DOHH2 (cell line): ENCODE measurements at regions not wholly inside any gene's neighbourhood (a gene's known extent, or its start where the extent isn't known, plus 50 kb on each side); places are given as distances from the start of the nearest gene placed in this dataset.
"Not testable (repeated sequence)": the region's sequence is repeated elsewhere in the genome, so short reads cannot be mapped to it uniquely, and the experiment has no call there.

Source experiments
- H3F3A ChIP-seq: fragments of 200-600 bp; sonication (generic), shearing (Covaris generic); 2 replicates; pipeline ENCODE4 v1.6.0; 2016; ENCODE audit warnings: antibody characterized with exemption, mild to moderate bottlenecking; ENCODE audit not compliant: control insufficient read depth, insufficient read depth
- H3K27ac ChIP-seq: fragments of 200-600 bp; sonication (generic); 2 replicates; pipeline ENCODE4 v1.5.1; 2014; ENCODE audit warnings: low read depth, mild to moderate bottlenecking, low read length, moderate library complexity
- H3K27me3 ChIP-seq: fragments of 200-600 bp; sonication (generic); 2 replicates; pipeline ENCODE4 v1.6.1; 2014; ENCODE audit warnings: mild to moderate bottlenecking, low read length, mixed read lengths; ENCODE audit not compliant: control insufficient read depth
- H3K36me3 ChIP-seq: fragments of 200-600 bp; sonication (generic); 2 replicates; pipeline ENCODE4 v1.6.1; 2014; ENCODE audit warnings: mild to moderate bottlenecking, low read length, moderate library complexity, mixed read lengths; ENCODE audit not compliant: control insufficient read depth
- H3K4me1 ChIP-seq: fragments of 200-600 bp; sonication (generic); 2 replicates; pipeline ENCODE4 v1.6.1; 2014; ENCODE audit warnings: mild to moderate bottlenecking, low read length, mixed read lengths; ENCODE audit not compliant: control insufficient read depth
- H3K4me2 ChIP-seq: fragments of 200-600 bp; sonication (generic); 2 replicates; pipeline ENCODE4 v1.6.0; 2014; ENCODE audit warnings: mild to moderate bottlenecking, low read length, moderate library complexity
- H3K4me3 ChIP-seq: fragments of 200-600 bp; sonication (generic); 2 replicates; pipeline ENCODE4 v1.5.1; 2014; ENCODE audit warnings: mild to moderate bottlenecking, low read length, mixed read lengths
- H3K79me2 ChIP-seq: fragments of 200-600 bp; sonication (generic); 2 replicates; pipeline ENCODE4 v1.6.1; 2014; ENCODE audit warnings: mild to moderate bottlenecking, low read length, mixed read lengths; ENCODE audit not compliant: control insufficient read depth
- H3K9me2 ChIP-seq: fragments of 200-600 bp; sonication (generic); replicated peaks from 2 replicates; pipeline ENCODE4 v1.6.1; 2014; ENCODE audit warnings: mild to moderate bottlenecking, low read length, mixed read lengths; ENCODE audit not compliant: control insufficient read depth
- H3K9me3 ChIP-seq: fragments of 200-600 bp; sonication (generic); 2 replicates; pipeline ENCODE4 v1.6.1; 2014; ENCODE audit warnings: antibody characterized with exemption, low read length, mixed read lengths; ENCODE audit not compliant: control insufficient read depth, insufficient read depth
- H4K20me1 ChIP-seq: fragments of 200-600 bp; sonication (generic); 2 replicates; pipeline ENCODE4 v1.6.0; 2014; ENCODE audit warnings: low read depth, mild to moderate bottlenecking, antibody characterized with exemption, low read length, moderate library complexity; ENCODE audit not compliant: control insufficient read depth, insufficient read depth
- EZH2phosphoT487 ChIP-seq: fragments of 200-600 bp; sonication (generic); IDR thresholded peaks from 2 replicates; pipeline ENCODE4 v1.6.1; 2017; ENCODE audit warnings: borderline replicate concordance, mild to moderate bottlenecking, antibody characterized with exemption, low read length, moderate library complexity, mixed read lengths
- TF ChIP-seq, protein P1 (sequence below): fragments of 200-600 bp; sonication (generic); IDR thresholded peaks from one replicate; pipeline ENCODE4 v1.5.1; 2014; ENCODE audit warnings: antibody characterized with exemption, mild to moderate bottlenecking, low read depth, low read length; ENCODE audit not compliant: poor library complexity, severe bottlenecking

DNA sequence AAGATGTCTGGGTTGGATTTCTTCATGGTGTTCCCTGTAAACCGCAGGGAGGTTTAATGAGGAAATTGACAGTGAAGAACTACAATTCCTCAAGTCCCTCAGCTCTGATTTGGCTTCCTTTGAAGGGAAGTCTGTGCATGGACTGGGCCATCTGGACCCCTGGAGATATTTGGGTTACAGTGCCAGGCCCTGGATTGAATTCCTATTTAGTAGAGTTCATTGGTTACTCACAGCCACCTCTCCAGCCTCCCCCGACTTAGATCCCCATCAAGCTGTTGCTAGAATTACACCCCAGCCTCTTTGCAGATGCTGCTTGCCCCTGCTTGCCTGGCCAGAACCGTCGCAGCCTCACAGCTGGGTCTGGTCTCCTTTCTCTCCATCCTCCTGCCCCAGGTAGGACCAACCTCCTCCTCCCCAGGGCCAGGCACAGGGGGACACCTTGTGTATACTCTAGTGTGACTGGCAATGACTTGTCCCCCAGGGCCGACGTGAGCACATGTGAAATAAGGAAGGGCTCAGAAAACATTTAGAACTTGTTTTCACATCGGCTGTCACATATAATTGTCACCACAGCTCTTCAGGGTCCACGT, 93.2 kb upstream of the LRPAP1 start:
- H3K27ac ChIP-seq, H3K4me1 ChIP-seq, H4K20me1 ChIP-seq, H3K36me3 ChIP-seq, H3F3A ChIP-seq, H3K79me2 ChIP-seq, H3K4me3 ChIP-seq, H3K4me2 ChIP-seq, H3K9me3 ChIP-seq, H3K27me3 ChIP-seq, H3K9me2 ChIP-seq: not testable (repeated sequence)

DNA sequence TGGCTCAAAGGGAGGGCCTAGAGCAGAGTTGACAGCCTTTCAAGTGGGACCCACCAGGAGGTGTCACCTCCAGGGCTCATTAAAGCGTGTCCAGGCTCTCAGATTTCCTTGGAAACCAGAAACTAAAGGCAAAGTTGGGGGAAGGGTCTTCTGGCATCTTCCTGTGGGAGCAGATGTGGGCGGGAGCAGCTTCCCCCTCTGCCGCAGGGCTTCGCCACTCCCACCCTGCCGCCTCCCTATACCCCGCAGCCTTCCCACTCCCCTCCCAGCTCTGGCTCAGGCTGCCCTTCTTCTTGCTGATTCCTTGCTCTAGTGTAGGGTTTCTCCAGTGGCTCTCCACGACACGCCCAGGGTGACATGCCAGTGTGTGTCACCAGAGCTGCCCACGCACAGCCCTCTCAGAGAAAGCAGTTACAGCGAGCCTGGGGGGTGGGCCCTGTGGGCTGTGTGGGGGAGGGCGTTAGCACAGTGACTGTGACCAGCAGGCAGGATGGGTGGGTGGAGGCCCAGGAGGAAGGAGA, 91.6 kb upstream of the LRPAP1 start:
- H4K20me1 ChIP-seq, H3K4me2 ChIP-seq, H3K27me3 ChIP-seq, H3K4me1 ChIP-seq, H3K4me3 ChIP-seq, H3F3A ChIP-seq, H3K36me3 ChIP-seq, H3K9me3 ChIP-seq, H3K9me2 ChIP-seq, H3K79me2 ChIP-seq, H3K27ac ChIP-seq: not testable (repeated sequence)

DNA sequence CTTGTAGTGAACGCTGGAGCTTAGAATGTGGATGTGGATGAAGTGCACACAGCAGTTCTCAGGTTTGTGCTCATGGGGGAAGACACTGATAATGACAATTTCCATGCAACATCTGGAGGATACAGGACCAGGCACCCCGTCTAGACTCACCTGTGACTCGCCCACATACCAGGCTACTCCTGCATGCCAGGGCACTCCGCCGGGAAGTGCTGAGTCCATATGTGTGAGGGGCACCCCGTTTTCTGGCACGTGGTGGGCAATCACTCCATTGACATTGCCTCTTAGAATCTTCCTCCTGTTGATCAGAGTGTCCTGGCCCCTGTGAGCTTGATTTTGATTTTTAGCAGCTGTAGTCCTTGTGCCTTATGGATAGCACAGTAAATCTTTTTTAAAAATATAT, 90.9 kb upstream of the LRPAP1 start:
- Histone ChIP-seq H3K79me2 (no peaks in the 10 kb centered on the region), H3K36me3 (no peaks in the 10 kb centered on the region), H3K4me3 (no peak overlapping the region), H3K4me2 (no peak overlapping the region), H3K27ac (no peak overlapping the region), H3F3A (no peaks in the 10 kb centered on the region), H4K20me1 (no peaks in the 10 kb centered on the region), H3K9me2 (no peaks in the 10 kb centered on the region), H3K9me3 (no peaks in the 10 kb centered on the region), H3K27me3 (peaks cover 4% of the 10 kb centered on the region), H3K4me1 (no peaks in the 10 kb centered on the region)
- TF ChIP-seq, protein P1, sequence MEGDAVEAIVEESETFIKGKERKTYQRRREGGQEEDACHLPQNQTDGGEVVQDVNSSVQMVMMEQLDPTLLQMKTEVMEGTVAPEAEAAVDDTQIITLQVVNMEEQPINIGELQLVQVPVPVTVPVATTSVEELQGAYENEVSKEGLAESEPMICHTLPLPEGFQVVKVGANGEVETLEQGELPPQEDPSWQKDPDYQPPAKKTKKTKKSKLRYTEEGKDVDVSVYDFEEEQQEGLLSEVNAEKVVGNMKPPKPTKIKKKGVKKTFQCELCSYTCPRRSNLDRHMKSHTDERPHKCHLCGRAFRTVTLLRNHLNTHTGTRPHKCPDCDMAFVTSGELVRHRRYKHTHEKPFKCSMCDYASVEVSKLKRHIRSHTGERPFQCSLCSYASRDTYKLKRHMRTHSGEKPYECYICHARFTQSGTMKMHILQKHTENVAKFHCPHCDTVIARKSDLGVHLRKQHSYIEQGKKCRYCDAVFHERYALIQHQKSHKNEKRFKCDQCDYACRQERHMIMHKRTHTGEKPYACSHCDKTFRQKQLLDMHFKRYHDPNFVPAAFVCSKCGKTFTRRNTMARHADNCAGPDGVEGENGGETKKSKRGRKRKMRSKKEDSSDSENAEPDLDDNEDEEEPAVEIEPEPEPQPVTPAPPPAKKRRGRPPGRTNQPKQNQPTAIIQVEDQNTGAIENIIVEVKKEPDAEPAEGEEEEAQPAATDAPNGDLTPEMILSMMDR = no peak
- TF ChIP-seq EZH2phosphoT487 = no peak

DNA sequence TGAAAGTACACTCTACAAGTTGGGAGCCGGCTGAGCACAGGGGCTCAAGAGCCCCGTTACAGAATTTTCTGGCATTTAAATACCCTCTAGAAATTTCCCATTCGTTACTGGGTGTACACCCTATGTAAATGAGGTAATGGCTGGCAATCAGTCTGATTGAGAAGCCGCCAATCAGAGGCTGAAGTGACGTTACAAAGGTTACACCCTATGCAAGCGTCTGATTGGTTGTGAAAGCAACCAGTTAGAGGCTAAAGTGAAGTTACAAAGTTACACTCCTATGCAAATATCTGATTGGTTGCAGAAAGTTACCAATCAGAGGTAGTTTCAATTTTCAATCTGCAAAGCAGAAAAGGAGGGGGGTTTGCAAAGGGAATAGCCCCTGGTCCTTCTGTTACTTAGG, 88.1 kb upstream of the LRPAP1 start:
- H3K27me3 ChIP-seq, H3F3A ChIP-seq, H3K9me2 ChIP-seq, H3K36me3 ChIP-seq, H3K4me2 ChIP-seq, H3K79me2 ChIP-seq, H4K20me1 ChIP-seq, H3K4me1 ChIP-seq, H3K9me3 ChIP-seq, H3K27ac ChIP-seq, H3K4me3 ChIP-seq: not testable (repeated sequence)

DNA sequence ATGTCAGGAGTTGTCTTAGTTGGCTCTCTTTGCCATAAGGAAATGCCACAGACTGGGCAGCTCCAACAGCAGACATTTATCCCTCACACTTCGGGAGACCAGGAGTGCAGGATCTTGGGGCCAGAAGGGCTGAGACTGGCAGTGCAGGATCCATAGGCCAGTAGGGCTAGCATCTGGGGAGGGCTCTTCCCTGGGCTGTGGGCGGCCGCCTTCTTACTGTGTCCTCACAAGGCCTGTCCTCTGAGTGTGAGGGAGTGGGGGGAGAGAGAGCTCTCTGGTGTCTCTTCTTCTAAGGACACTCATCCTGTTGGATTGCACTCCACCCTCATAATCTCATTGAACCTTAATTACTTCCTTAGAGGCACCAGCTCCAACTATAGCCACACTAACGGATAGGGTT, 87.5 kb upstream of the LRPAP1 start:
- not testable (repeated sequence) for H3K9me3 ChIP-seq, H3K27me3 ChIP-seq, H3K4me2 ChIP-seq, H3K27ac ChIP-seq, H3F3A ChIP-seq, H3K79me2 ChIP-seq, H3K36me3 ChIP-seq, H3K4me3 ChIP-seq, H3K4me1 ChIP-seq, H4K20me1 ChIP-seq, H3K9me2 ChIP-seq

DNA sequence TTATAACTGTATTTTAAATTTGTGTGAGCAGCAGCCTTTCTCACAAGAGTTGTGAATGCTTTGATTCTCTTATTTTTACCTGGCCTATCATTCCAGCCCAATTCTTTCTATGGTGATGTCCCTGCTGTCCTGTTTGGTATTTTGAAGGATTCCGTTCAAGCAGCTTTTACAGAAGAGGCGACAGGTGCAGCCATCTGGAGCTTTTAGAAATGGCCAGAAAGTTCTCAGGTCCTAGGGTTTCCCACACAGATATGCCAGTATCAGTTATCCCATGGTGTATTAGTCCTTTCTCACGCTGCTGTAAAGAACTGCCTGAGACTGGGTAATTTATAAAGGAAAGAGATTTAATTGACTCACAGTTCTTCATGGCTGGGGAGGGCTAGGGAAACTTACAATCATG, 86.1 kb upstream of the LRPAP1 start:
- H3K4me2 ChIP-seq, H3K4me3 ChIP-seq, H3K4me1 ChIP-seq, H3K27ac ChIP-seq, H3K27me3 ChIP-seq, H3F3A ChIP-seq, H3K79me2 ChIP-seq, H4K20me1 ChIP-seq, H3K9me2 ChIP-seq, H3K9me3 ChIP-seq, H3K36me3 ChIP-seq: not testable (repeated sequence)
